Smooth muscle cell (in vitro differentiated cells): ENCODE measurements at regions not wholly inside any gene's neighbourhood (a gene's known extent, or its start where the extent isn't known, plus 50 kb on each side); places are given as distances from the start of the nearest gene placed in this dataset.

Experiments
- DNase-seq: peaks from one replicate; lab custom pipeline; 2025; ENCODE audit not compliant: unreplicated experiment; lab: John Stamatoyannopoulos, UW
- H2AFZ ChIP-seq: fragments of 200-600 bp; sonication (generic); 2 replicates; pipeline ENCODE4 v1.6.0; 2016; ENCODE audit warnings: antibody characterized with exemption, low read depth, mild to moderate bottlenecking
- H3F3A ChIP-seq: fragments of 200-600 bp; sonication (generic); 2 replicates; pipeline ENCODE4 v1.6.0; 2017; ENCODE audit warnings: antibody characterized with exemption, low read depth
- H3K27ac ChIP-seq: fragments of 200-600 bp; sonication (generic); 2 replicates; pipeline ENCODE4 v1.5.1; 2016; ENCODE audit warnings: low read depth, mild to moderate bottlenecking
- H3K27me3 ChIP-seq: fragments of 200-600 bp; sonication (generic); 2 replicates; pipeline ENCODE4 v1.6.1; 2016; ENCODE audit warnings: low read depth, mild to moderate bottlenecking
- H3K36me3 ChIP-seq: fragments of 200-600 bp; sonication (generic); 2 replicates; pipeline ENCODE4 v1.5.1; 2016; ENCODE audit warnings: low read depth
- H3K4me1 ChIP-seq: fragments of 200-600 bp; sonication (generic); 2 replicates; pipeline ENCODE4 v1.5.1; 2016; ENCODE audit warnings: low read depth
- H3K4me2 ChIP-seq: fragments of 200-600 bp; sonication (generic); 2 replicates; pipeline ENCODE4 v1.6.0; 2016; ENCODE audit warnings: mild to moderate bottlenecking
- H3K4me3 ChIP-seq: fragments of 200-600 bp; sonication (generic); 2 replicates; pipeline ENCODE4 v1.5.1; 2016; ENCODE audit warnings: mild to moderate bottlenecking
- H3K79me2 ChIP-seq: fragments of 200-600 bp; sonication (generic); 2 replicates; pipeline ENCODE4 v1.6.0; 2016; ENCODE audit warnings: low read depth, mild to moderate bottlenecking
- H3K9ac ChIP-seq: fragments of 200-600 bp; sonication (generic); 2 replicates; pipeline ENCODE4 v1.6.0; 2016; ENCODE audit warnings: low read depth
- H3K9me3 ChIP-seq: fragments of 200-600 bp; sonication (generic); replicated peaks from 2 replicates; pipeline ENCODE4 v1.5.1; 2016; ENCODE audit warnings: low read depth
- H4K20me1 ChIP-seq: fragments of 200-600 bp; sonication (generic); 2 replicates; pipeline ENCODE4 v1.6.0; 2016; ENCODE audit warnings: low read depth
- CTCF ChIP-seq: fragments of 200-600 bp; sonication (generic); IDR thresholded peaks from 2 replicates; pipeline ENCODE4 v1.5.1; 2017; ENCODE audit warnings: borderline replicate concordance, mild to moderate bottlenecking, antibody characterized with exemption; ENCODE audit not compliant: insufficient read depth, poor library complexity, severe bottlenecking
- WGBS: methylation state at CpG from one replicate; pipeline ENCODE4 v1.1.7; 2016; ENCODE audit warnings: low lambda C conversion rate; 5-methylcytosine and 5-hydroxymethylcytosine counted together

GRCh38 chr2:145961846-145962245, 1441.9 kb upstream of the ZEB2 start:
- Histone ChIP-seq H3K36me3 (peaks cover under 1% of the 10 kb centered on the region), H3K27ac (no peak overlapping the region), H3F3A (no peaks in the 10 kb centered on the region), H3K4me3 (no peak overlapping the region), H3K79me2 (no peaks in the 10 kb centered on the region), H3K9me3 (no peaks in the 10 kb centered on the region), H3K27me3 (no peaks in the 10 kb centered on the region), H3K4me1 (no peaks in the 10 kb centered on the region), H4K20me1 (no peaks in the 10 kb centered on the region), H3K9ac (no peak overlapping the region), H3K4me2 (no peak overlapping the region), H2AFZ (no peak overlapping the region)
- WGBS: 85% methylated on average over 1 of the region's 1 CpG
- DNase-seq: no peak
- TF ChIP-seq CTCF: no peak

DNA sequence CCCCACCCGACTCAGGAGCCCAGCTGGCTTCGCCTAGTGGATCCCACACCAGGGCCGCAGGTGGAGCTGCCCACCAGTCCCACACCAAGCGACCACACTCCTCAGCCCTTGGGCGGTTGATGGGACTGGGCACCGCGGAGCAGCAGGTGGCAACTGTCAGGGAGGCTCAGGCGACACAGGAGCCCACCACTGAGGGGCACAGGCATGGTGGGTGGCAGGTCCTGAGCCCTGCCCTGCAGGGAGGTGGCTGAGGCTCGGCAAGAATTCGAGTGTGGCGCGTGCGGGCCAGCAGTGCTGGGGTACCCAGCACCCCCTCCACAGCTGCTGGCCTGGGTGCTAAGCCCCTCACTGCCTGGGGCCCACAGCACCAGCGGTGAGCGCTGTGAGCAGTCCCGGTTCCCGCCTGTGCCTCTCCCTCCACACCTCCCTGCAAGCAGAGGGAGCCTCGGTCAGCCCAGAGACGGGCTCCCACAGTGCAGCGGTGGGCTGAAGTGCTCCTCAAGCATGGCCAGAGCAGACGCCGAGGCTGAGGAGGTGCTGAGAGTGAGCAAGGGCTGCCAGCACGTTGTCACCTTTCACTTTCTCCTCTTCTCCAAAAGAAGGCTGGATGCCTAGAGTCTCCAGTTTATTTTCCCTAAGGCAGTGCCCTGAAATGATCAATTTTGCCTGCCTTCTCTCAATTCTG, 1440.7 kb upstream of the ZEB2 start:
- Histone ChIP-seq H3K36me3 (peaks cover 3% of the 10 kb centered on the region), H3F3A (no peaks in the 10 kb centered on the region), H3K4me1 (no peaks in the 10 kb centered on the region), H3K4me2 (no peak overlapping the region), H3K9ac (no peak overlapping the region), H3K9me3 (peaks cover 3% of the 10 kb centered on the region), H2AFZ (no peak overlapping the region), H3K27ac (no peak overlapping the region), H3K4me3 (no peak overlapping the region), H3K79me2 (no peaks in the 10 kb centered on the region), H4K20me1 (no peaks in the 10 kb centered on the region), H3K27me3 (no peaks in the 10 kb centered on the region)
- TF ChIP-seq CTCF: no peak
- 96% methylated on average over 23 of the region's 23 CpGs for WGBS
- DNase-seq: no peak

- H3K9ac ChIP-seq: no peak overlapping the region
- H3K9me3 ChIP-seq: peaks cover 3% of the 10 kb centered on the region
- WGBS: 83% methylated on average over 4 of the region's 4 CpGs
- H3K27ac ChIP-seq: no peak overlapping the region
- no peaks in the 10 kb centered on the region for H4K20me1 ChIP-seq
- no peak for DNase-seq
- no peaks in the 10 kb centered on the region for H3F3A ChIP-seq
- H3K4me1 ChIP-seq: no peaks in the 10 kb centered on the region
- no peaks in the 10 kb centered on the region for H3K79me2 ChIP-seq
- TF ChIP-seq CTCF: no peak
- H2AFZ ChIP-seq: no peak overlapping the region
- H3K27me3 ChIP-seq: no peaks in the 10 kb centered on the region
- H3K4me2 ChIP-seq: no peak overlapping the region
- peaks cover 3% of the 10 kb centered on the region for H3K36me3 ChIP-seq
- H3K4me3 ChIP-seq: no peak overlapping the region
These were observed 1438.7 kb upstream of the ZEB2 start for GRCh38 chr2:145958611-145959010.

- H3K27ac ChIP-seq: no peak overlapping the region
- no peaks in the 10 kb centered on the region for H3K4me1 ChIP-seq
- H3K9me3 ChIP-seq: peaks cover 8% of the 10 kb centered on the region
- H3K9ac ChIP-seq: no peak overlapping the region
- peaks cover 3% of the 10 kb centered on the region for H3K36me3 ChIP-seq
- no peak for TF ChIP-seq CTCF
- H4K20me1 ChIP-seq: no peaks in the 10 kb centered on the region
- WGBS: 0% methylated on average over 1 of the region's 1 CpG
- H2AFZ ChIP-seq: no peak overlapping the region
- DNase-seq: no peak
- H3K79me2 ChIP-seq: no peaks in the 10 kb centered on the region
- H3K4me2 ChIP-seq: no peak overlapping the region
- no peaks in the 10 kb centered on the region for H3F3A ChIP-seq
- no peak overlapping the region for H3K4me3 ChIP-seq
- no peaks in the 10 kb centered on the region for H3K27me3 ChIP-seq
These were observed 1438.0 kb upstream of the ZEB2 start for GRCh38 chr2:145957929-145958328.
